ENCODE measurements at regions not wholly inside any gene's neighbourhood (a gene's known extent, or its start where the extent isn't known, plus 50 kb on each side); places are given as distances from the start of the nearest gene placed in this dataset.
A peak's percentile ranks its signal among the peaks of the same experiment; 100 is the strongest.
"Not testable (repeated sequence)": the region's sequence is repeated elsewhere in the genome, so short reads cannot be mapped to it uniquely, and the experiment has no call there.

GRCh38 chr6:164690702-164691500, 618.5 kb downstream of the C6orf118 start:
- no peak for DNase-seq

GRCh38 chr6:164690241-164690640, 619.2 kb downstream of the C6orf118 start:
- DNase-seq, result no peak

- no peak for DNase-seq
Measured at GRCh38 chr6:164665328-164665727, 644.1 kb downstream of the C6orf118 start.

GRCh38 chr6:164663634-164664033, 645.8 kb downstream of the C6orf118 start:
- no peak for DNase-seq

GRCh38 chr6:164661716-164662115, 647.7 kb downstream of the C6orf118 start:
- DNase-seq, result no peak

- no peak for DNase-seq
Measured at GRCh38 chr6:164660781-164661180, 648.6 kb downstream of the C6orf118 start.

GRCh38 chr6:164640956-164641355, 668.4 kb downstream of the C6orf118 start:
- DNase-seq, result peak; percentile 21

- DNase-seq, result no peak
Measured at GRCh38 chr6:164628302-164628931, 681.0 kb downstream of the C6orf118 start.

GRCh38 chr6:164616917-164617524, 692.4 kb downstream of the C6orf118 start:
- DNase-seq, result no peak

- no peak for DNase-seq
Measured at GRCh38 chr6:164612751-164613150, 696.7 kb downstream of the C6orf118 start.

GRCh38 chr6:164610859-164611258, 698.5 kb downstream of the C6orf118 start:
- DNase-seq, result not testable (repeated sequence)

- DNase-seq, result not testable (repeated sequence)
Measured at GRCh38 chr6:164602415-164602814, 707.0 kb downstream of the C6orf118 start.

GRCh38 chr6:164581563-164581962, 727.8 kb downstream of the C6orf118 start:
- no peak for DNase-seq

- DNase-seq, result no peak
Measured at GRCh38 chr6:164579035-164579434, 730.4 kb downstream of the C6orf118 start.

GRCh38 chr6:164578616-164579015, 730.8 kb downstream of the C6orf118 start:
- DNase-seq, result no peak

- DNase-seq, result no peak
Measured at GRCh38 chr6:164570801-164571200, 738.6 kb downstream of the C6orf118 start.

- no peak for DNase-seq
Measured at GRCh38 chr6:164569509-164569908, 739.9 kb downstream of the C6orf118 start.

- DNase-seq, result no peak
Measured at GRCh38 chr6:164563924-164564323, 745.5 kb downstream of the C6orf118 start.

- DNase-seq, result no peak
Measured at GRCh38 chr6:164561656-164562055, 747.7 kb downstream of the C6orf118 start.

GRCh38 chr6:164554700-164555476, 754.5 kb downstream of the C6orf118 start:
- DNase-seq, result no peak

GRCh38 chr6:164554226-164554625, 755.2 kb downstream of the C6orf118 start:
- no peak for DNase-seq

GRCh38 chr6:164551706-164552105, 757.7 kb downstream of the C6orf118 start:
- DNase-seq, result no peak

GRCh38 chr6:164547076-164547475, 762.3 kb downstream of the C6orf118 start:
- no peak for DNase-seq

Measured in COR-L47 (cell line).